ENCODE measurements at regions not wholly inside any gene's neighbourhood (a gene's known extent, or its start where the extent isn't known, plus 50 kb on each side); places are given as distances from the start of the nearest gene placed in this dataset.

DNA sequence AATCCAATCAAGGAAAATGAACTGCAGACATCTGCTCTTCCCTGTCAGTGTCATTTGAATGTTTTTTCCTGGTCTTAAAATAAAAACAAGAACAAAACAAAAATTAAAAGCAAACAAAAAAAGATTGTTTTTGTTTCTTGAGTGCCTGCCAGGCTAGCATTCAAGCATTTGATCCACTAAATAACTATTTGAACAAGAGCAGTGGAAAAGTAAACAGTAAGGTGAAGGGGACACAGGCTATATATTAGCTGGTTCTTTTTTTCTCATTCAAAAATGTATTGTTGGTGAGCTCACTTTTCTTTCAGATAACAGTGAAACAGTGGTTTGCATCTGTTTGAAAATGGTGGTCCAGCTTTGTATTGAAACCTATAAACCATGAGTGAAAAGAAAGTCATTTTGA lies 586.9 kb upstream of the SGO1 start:
- TF ChIP-seq POLR2A (IDR thresholded peaks at IDR 0.05), result no peak
- TF ChIP-seq, protein P1, sequence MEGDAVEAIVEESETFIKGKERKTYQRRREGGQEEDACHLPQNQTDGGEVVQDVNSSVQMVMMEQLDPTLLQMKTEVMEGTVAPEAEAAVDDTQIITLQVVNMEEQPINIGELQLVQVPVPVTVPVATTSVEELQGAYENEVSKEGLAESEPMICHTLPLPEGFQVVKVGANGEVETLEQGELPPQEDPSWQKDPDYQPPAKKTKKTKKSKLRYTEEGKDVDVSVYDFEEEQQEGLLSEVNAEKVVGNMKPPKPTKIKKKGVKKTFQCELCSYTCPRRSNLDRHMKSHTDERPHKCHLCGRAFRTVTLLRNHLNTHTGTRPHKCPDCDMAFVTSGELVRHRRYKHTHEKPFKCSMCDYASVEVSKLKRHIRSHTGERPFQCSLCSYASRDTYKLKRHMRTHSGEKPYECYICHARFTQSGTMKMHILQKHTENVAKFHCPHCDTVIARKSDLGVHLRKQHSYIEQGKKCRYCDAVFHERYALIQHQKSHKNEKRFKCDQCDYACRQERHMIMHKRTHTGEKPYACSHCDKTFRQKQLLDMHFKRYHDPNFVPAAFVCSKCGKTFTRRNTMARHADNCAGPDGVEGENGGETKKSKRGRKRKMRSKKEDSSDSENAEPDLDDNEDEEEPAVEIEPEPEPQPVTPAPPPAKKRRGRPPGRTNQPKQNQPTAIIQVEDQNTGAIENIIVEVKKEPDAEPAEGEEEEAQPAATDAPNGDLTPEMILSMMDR (IDR thresholded peaks at IDR 0.05), result no peak
